ENCODE measurements at regions not wholly inside any gene's neighbourhood (a gene's known extent, or its start where the extent isn't known, plus 50 kb on each side); places are given as distances from the start of the nearest gene placed in this dataset.

GRCh38 chr5:116842514-116842961, 267.9 kb upstream of the SEMA6A start:
- H4K20me1 ChIP-seq (replicated peaks; ENCODE audit: insufficient read depth), result no peaks in the 10 kb centered on the region
- no peaks in the 10 kb centered on the region for H3F3A ChIP-seq (replicated peaks; ENCODE audit: low read depth)
- H2AFZ ChIP-seq, result no peak overlapping the region
- H3K4me1 Mint-ChIP-seq, result peaks cover 8% of the 10 kb centered on the region; the same call in 2 of the 3 replicates
- H3K4me3 ChIP-seq, result no peak overlapping the region
- H3K4me2 ChIP-seq, result no peak overlapping the region
- no peak overlapping the region for H3K4me3 Mint-ChIP-seq
- H3K27me3 ChIP-seq (ENCODE audit: insufficient read depth), result no peaks in the 10 kb centered on the region
- H3K9me3 Mint-ChIP-seq, result no peaks in the 10 kb centered on the region
- H3K9me2 ChIP-seq (ENCODE audit: insufficient read depth), result no peaks in the 10 kb centered on the region; the same call in 1 of the 2 replicates
- no peaks in the 10 kb centered on the region for H3K79me2 ChIP-seq (replicated peaks; ENCODE audit: insufficient read depth)
- H3K27me3 Mint-ChIP-seq (ENCODE audit: insufficient read depth, low read depth, poor library complexity), result peaks cover 1% of the 10 kb centered on the region
- no peak overlapping the region for H3K27ac ChIP-seq (ENCODE audit: low read depth)
- no peak for DNase-seq (ENCODE audit: low spot score)
- no peaks in the 10 kb centered on the region; the same call in 2 of the 3 replicates for H3K36me3 Mint-ChIP-seq (ENCODE audit: low read depth)
- no peaks in the 10 kb centered on the region for H3K36me3 ChIP-seq (ENCODE audit: insufficient read depth)
- no peak overlapping the region for H3K27ac Mint-ChIP-seq
- TF ChIP-seq ETS1 (IDR thresholded peaks at IDR 0.05) (no peak), EZH2phosphoT487 (IDR thresholded peaks at IDR 0.05; ENCODE audit: unreplicated experiment) (no peak), POLR2AphosphoS5 (IDR thresholded peaks at IDR 0.05; ENCODE audit: low read depth) (no peak), JUNB (IDR thresholded peaks at IDR 0.05; ENCODE audit: unreplicated experiment) (no peak), REST (IDR thresholded peaks at IDR 0.05; ENCODE audit: unreplicated experiment) (no peak), ZNF114 (CRISPR knock-in tag; IDR thresholded peaks at IDR 0.05) (no peak), STAT1 (IDR thresholded peaks at IDR 0.05; ENCODE audit: unreplicated experiment) (no peak), ZNF331 (CRISPR knock-in tag; IDR thresholded peaks at IDR 0.05; ENCODE audit: low read depth) (no peak), NANOG (IDR thresholded peaks at IDR 0.05; ENCODE audit: borderline replicate concordance) (no peak), CREB1 (CRISPR knock-in tag; IDR thresholded peaks at IDR 0.05; ENCODE audit: low read depth) (no peak), EZH2 (IDR thresholded peaks at IDR 0.05; ENCODE audit: low read depth, unreplicated experiment) (no peak)
- TF ChIP-seq, protein P1, sequence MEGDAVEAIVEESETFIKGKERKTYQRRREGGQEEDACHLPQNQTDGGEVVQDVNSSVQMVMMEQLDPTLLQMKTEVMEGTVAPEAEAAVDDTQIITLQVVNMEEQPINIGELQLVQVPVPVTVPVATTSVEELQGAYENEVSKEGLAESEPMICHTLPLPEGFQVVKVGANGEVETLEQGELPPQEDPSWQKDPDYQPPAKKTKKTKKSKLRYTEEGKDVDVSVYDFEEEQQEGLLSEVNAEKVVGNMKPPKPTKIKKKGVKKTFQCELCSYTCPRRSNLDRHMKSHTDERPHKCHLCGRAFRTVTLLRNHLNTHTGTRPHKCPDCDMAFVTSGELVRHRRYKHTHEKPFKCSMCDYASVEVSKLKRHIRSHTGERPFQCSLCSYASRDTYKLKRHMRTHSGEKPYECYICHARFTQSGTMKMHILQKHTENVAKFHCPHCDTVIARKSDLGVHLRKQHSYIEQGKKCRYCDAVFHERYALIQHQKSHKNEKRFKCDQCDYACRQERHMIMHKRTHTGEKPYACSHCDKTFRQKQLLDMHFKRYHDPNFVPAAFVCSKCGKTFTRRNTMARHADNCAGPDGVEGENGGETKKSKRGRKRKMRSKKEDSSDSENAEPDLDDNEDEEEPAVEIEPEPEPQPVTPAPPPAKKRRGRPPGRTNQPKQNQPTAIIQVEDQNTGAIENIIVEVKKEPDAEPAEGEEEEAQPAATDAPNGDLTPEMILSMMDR (conservative IDR thresholded peaks at IDR 0.05; ENCODE audit: low read depth in 2 of 2), result no peak
- TF ChIP-seq, protein P2, sequence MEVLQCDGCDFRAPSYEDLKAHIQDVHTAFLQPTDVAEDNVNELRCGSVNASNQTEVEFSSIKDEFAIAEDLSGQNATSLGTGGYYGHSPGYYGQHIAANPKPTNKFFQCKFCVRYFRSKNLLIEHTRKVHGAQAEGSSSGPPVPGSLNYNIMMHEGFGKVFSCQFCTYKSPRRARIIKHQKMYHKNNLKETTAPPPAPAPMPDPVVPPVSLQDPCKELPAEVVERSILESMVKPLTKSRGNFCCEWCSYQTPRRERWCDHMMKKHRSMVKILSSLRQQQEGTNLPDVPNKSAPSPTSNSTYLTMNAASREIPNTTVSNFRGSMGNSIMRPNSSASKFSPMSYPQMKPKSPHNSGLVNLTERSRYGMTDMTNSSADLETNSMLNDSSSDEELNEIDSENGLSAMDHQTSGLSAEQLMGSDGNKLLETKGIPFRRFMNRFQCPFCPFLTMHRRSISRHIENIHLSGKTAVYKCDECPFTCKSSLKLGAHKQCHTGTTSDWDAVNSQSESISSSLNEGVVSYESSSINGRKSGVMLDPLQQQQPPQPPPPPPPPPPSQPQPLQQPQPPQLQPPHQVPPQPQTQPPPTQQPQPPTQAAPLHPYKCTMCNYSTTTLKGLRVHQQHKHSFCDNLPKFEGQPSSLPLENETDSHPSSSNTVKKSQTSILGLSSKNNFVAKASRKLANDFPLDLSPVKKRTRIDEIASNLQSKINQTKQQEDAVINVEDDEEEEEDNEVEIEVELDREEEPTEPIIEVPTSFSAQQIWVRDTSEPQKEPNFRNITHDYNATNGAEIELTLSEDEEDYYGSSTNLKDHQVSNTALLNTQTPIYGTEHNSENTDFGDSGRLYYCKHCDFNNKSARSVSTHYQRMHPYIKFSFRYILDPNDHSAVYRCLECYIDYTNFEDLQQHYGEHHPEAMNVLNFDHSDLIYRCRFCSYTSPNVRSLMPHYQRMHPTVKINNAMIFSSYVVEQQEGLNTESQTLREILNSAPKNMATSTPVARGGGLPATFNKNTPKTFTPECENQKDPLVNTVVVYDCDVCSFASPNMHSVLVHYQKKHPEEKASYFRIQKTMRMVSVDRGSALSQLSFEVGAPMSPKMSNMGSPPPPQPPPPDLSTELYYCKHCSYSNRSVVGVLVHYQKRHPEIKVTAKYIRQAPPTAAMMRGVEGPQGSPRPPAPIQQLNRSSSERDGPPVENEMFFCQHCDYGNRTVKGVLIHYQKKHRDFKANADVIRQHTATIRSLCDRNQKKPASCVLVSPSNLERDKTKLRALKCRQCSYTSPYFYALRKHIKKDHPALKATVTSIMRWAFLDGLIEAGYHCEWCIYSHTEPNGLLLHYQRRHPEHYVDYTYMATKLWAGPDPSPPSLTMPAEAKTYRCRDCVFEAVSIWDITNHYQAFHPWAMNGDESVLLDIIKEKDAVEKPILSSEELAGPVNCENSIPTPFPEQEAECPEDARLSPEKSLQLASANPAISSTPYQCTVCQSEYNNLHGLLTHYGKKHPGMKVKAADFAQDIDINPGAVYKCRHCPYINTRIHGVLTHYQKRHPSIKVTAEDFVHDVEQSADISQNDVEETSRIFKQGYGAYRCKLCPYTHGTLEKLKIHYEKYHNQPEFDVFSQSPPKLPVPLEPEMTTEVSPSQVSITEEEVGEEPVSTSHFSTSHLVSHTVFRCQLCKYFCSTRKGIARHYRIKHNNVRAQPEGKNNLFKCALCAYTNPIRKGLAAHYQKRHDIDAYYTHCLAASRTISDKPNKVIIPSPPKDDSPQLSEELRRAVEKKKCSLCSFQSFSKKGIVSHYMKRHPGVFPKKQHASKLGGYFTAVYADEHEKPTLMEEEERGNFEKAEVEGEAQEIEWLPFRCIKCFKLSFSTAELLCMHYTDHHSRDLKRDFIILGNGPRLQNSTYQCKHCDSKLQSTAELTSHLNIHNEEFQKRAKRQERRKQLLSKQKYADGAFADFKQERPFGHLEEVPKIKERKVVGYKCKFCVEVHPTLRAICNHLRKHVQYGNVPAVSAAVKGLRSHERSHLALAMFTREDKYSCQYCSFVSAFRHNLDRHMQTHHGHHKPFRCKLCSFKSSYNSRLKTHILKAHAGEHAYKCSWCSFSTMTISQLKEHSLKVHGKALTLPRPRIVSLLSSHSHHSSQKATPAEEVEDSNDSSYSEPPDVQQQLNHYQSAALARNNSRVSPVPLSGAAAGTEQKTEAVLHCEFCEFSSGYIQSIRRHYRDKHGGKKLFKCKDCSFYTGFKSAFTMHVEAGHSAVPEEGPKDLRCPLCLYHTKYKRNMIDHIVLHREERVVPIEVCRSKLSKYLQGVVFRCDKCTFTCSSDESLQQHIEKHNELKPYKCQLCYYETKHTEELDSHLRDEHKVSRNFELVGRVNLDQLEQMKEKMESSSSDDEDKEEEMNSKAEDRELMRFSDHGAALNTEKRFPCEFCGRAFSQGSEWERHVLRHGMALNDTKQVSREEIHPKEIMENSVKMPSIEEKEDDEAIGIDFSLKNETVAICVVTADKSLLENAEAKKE (CRISPR knock-in tag; IDR thresholded peaks at IDR 0.05), result no peak
- no peak for ATAC-seq
- H3K4me1 ChIP-seq (ENCODE audit: insufficient read depth), result peaks cover 8% of the 10 kb centered on the region

Data from GM23338 (cell line).